ENCODE measurements at regions not wholly inside any gene's neighbourhood (a gene's known extent, or its start where the extent isn't known, plus 50 kb on each side); places are given as distances from the start of the nearest gene placed in this dataset.

- TF ChIP-seq POLR2A (IDR thresholded peaks at IDR 0.05) (no peak), CTCF (IDR thresholded peaks at IDR 0.05) (no peak)
Observed at GRCh38 chr18:30730915-30731314, 311.6 kb downstream of the DSC3 start.

Measured in body of pancreas (tissue), 4 donors.